A549 (cell line): ENCODE measurements at regions not wholly inside any gene's neighbourhood (a gene's known extent, or its start where the extent isn't known, plus 50 kb on each side); places are given as distances from the start of the nearest gene placed in this dataset.

ENCODE experiments used
- CTCF ChIP-seq: fragments of >200 bp; sonication (Bioruptor Twin); formaldehyde crosslinking; IDR thresholded peaks from 3 replicates; pipeline ENCODE4 v1.5.1; 2016
- EHMT2 ChIP-seq: fragments of 200-600 bp; sonication (generic); IDR thresholded peaks from 2 replicates; pipeline ENCODE4 v1.6.1; 2016; ENCODE audit warnings: antibody characterized with exemption, low read depth, mild to moderate bottlenecking, moderate library complexity

- TF ChIP-seq EHMT2 (no peak), CTCF (no peak)
Measured at GRCh38 chr12:92063641-92064040, 82.0 kb downstream of the BTG1 start.
